Hypothalamus (tissue), 51 donors: ENCODE measurements at regions not wholly inside any gene's neighbourhood (a gene's known extent, or its start where the extent isn't known, plus 50 kb on each side); places are given as distances from the start of the nearest gene placed in this dataset.

Experiments used
- DNase-seq, 51 donors: peaks; one replicate each; lab custom pipeline; 2025; lab: John Stamatoyannopoulos, UW

- no peak for DNase-seq
Observed at GRCh38 chr10:44593952-44594351, 209.1 kb upstream of the CXCL12 start.

- DNase-seq = no peak
Observed at GRCh38 chr10:44607116-44607515, 222.2 kb upstream of the CXCL12 start.

- no peak for DNase-seq
Observed at GRCh38 chr10:44618910-44619309, 234.0 kb upstream of the CXCL12 start.

GRCh38 chr10:44619521-44619920 is 234.6 kb upstream of the CXCL12 start:
- DNase-seq = no peak

- no peak for DNase-seq
Observed at GRCh38 chr10:44619975-44620374, 235.1 kb upstream of the CXCL12 start.

GRCh38 chr10:44627591-44628354 is 242.9 kb upstream of the CXCL12 start:
- no peak for DNase-seq

GRCh38 chr10:44628921-44629320 is 244.0 kb upstream of the CXCL12 start:
- DNase-seq = no peak

- no peak for DNase-seq
Observed at GRCh38 chr10:44635176-44635575, 250.3 kb upstream of the CXCL12 start.

- DNase-seq = no peak
Observed at GRCh38 chr10:44636625-44637024, 251.7 kb upstream of the CXCL12 start.

- no peak for DNase-seq
Observed at GRCh38 chr10:44640429-44640828, 255.5 kb upstream of the CXCL12 start.

GRCh38 chr10:44647473-44647872 is 262.6 kb upstream of the CXCL12 start:
- no peak for DNase-seq

GRCh38 chr10:44647877-44648542 is 263.1 kb upstream of the CXCL12 start:
- peak in 2 of 51 donors; percentile 11 to 16 for DNase-seq

GRCh38 chr10:44650691-44651661 is 260.2 kb upstream of the TMEM72 start:
- peak in 8 of 51 donors; percentile 4 to 49 (median 21) for DNase-seq

- DNase-seq = no peak
Observed at GRCh38 chr10:44651834-44652233, 259.3 kb upstream of the TMEM72 start.

- no peak for DNase-seq
Observed at GRCh38 chr10:44659320-44659719, 251.8 kb upstream of the TMEM72 start.

- DNase-seq = no peak
Observed at GRCh38 chr10:44660271-44660670, 250.9 kb upstream of the TMEM72 start.

GRCh38 chr10:44662051-44662450 is 249.1 kb upstream of the TMEM72 start:
- no peak for DNase-seq

GRCh38 chr10:44668336-44668735 is 242.8 kb upstream of the TMEM72 start:
- DNase-seq = no peak

- DNase-seq = no peak
Observed at GRCh38 chr10:44671319-44671718, 239.8 kb upstream of the TMEM72 start.

GRCh38 chr10:44673245-44673983 is 237.7 kb upstream of the TMEM72 start:
- no peak for DNase-seq
